NCI-H510A treated with DMSO at 0.1 percent for 48 hours (cell line): ENCODE measurements at regions not wholly inside any gene's neighbourhood (a gene's known extent, or its start where the extent isn't known, plus 50 kb on each side); places are given as distances from the start of the nearest gene placed in this dataset.
"Not testable (repeated sequence)": the region's sequence is repeated elsewhere in the genome, so short reads cannot be mapped to it uniquely, and the experiment has no call there.

ENCODE experiments used
- DNase-seq: peaks from one replicate; lab custom pipeline; 2025; lab: John Stamatoyannopoulos, UW

DNA sequence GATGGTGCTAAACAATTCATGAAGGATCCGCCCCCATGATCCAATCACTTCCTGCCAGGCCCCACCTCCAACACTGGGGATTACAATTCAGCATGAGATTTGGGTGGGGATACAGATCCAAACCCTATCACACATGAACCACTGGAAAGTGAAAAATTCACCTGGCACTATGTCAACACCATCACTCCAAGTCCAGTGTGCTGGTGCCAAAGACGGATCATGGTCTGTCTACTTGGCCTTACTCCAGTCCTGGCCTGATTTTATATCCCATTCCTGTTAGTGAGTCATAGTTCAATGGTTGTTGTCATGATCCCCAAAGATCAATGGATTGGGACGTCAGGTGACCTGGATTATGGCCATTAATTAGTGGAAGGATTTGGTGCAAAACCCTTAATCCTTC is 147.4 kb upstream of the RPS23 start:
- DNase-seq: no peak

- no peak for DNase-seq
These were observed 146.1 kb upstream of the RPS23 start for GRCh38 chr5:82424211-82424610.

- DNase-seq: no peak
These were observed 144.6 kb upstream of the RPS23 start for GRCh38 chr5:82422751-82423181.

DNA sequence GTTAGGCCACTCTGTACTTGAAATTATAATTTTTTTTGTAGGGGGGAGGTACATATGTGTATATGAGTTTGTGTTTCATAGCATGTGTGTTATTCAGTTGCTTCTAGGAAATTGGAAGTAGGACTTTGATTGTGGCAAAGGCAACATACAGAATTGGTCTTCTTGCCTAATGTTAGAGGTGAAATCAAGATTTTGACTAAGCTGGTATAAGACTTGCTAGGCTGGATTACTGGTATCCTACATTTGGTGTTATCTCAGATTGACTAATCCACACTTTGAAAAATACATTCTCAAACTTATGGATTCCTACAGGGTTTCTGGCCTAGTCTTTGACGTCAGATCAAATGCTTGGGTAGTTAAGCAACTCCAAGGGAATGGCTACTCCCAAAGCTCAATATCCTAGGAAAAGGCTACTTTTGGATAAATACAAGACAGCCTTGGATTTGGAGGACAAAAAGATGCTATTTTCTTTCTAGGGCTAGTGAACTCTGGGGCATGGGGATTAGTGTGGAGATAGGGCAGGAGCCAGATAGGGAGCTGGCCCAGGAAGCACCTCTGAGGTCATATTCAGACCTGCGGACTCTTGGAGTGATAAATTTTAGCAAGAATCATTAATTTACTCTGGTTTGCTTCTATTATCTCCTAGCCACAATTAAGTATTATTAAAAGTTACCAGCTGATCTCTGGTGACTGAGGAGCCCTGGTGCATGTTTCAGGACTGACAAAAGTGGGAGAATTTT is 144.0 kb upstream of the RPS23 start:
- no peak for DNase-seq

GRCh38 chr5:82421119-82421518 is 143.0 kb upstream of the RPS23 start:
- no peak for DNase-seq

DNA sequence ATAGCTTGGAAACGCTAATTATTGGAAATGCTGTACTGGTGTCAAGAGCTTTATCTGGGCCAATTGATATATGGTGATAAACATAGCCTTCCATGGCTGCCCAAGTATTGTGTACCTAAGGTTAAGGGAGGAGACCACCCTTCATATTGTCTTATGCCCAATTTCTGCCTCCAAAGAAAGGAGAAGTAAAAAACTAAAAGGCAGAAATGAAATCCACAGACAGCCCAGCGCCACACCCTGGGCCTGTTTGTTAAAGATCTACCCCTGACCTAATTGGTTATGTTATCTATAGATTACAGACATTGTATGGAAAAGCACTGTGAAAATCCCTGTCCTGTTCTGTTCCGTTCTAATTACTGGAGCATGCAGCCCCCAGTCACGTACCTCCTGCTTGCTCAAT is 142.4 kb upstream of the RPS23 start:
- DNase-seq: not testable (repeated sequence)

GRCh38 chr5:82419559-82420332 is 141.6 kb upstream of the RPS23 start:
- DNase-seq: no peak

DNA sequence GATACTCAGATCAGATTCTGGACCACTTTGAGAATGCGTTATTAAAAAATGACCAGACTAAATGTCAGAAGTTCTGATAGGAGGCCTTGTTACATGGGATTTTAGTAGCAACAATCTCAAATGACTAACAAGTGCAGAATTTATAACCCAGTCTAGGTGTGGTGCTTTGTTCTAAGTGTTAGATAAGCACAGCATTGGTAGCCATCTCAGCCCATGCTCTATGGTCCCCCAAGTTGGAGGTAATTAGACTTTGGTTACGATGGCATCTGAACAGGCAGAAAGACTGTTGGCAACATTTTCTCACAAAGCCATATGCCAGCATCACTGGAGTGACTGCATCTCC is 140.4 kb upstream of the RPS23 start:
- no peak for DNase-seq

GRCh38 chr5:82417776-82418607 is 139.8 kb upstream of the RPS23 start:
- DNase-seq: no peak

GRCh38 chr5:82416512-82416911 is 138.4 kb upstream of the RPS23 start:
- no peak for DNase-seq

DNA sequence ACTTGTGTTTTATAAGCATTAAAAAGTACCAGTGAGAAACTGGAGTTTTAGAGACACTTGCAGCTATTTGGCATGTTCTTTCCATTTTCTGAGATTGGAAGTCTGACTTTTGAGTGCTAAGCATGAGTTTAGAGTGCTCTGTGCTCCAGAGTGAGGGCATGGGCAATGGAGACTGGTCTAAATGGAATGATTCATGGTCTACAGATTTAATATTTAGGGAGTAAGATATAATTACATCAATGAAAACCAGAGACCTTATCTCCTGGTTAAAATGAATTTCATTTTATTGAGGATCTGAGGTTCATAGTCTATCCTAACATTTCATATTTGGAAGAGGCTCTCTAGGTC is 135.9 kb upstream of the RPS23 start:
- no peak for DNase-seq

- no peak for DNase-seq
These were observed 135.3 kb upstream of the RPS23 start for GRCh38 chr5:82413302-82414040.

DNA sequence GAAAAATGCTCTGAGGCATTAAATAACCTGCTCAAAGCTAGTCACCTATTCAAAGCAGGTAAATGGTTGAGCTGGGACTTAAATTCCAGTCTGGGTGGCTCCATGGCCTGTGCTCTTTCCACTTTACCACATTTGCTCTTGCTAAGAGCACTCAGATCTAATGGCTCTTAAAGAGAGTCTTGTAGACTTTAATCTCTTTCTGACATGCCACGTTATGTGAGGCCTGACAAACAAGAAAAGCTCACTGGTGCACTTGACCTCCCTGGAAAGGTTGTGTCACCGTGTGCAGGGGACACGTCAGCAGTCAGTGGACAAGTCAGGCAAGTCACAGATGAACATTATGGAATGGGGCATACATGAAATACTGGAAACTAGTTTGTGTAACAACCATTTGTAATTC is 129.9 kb upstream of the RPS23 start:
- DNase-seq: peak; percentile 28

GRCh38 chr5:82406205-82406773 is 128.1 kb upstream of the RPS23 start:
- no peak for DNase-seq

DNA sequence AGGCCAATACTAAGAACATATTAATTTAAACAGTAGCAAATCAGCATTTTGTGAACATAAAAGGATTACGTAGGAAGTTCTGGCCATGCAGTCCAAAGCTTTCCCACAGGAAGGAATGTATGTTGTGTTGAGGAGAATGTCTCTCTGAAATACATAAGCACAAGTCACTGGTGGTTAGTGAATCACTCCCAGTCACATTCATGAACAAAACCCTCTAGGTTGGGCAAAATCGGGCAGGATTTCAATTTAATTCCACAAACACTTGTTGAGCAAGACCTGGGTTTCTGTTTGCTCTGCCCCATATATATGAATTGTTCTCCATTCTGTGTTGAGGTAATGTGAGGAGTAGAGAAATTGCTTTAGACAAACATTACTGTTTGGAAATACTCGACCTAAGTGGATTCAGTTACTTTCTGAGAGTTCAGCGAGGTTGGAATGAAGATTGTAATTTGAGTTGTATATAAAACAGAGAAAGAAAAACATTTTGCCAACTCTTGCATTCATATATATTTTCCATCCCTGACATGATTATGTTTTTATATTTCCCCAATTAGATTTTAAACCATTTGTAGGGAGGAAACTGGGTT is 127.6 kb upstream of the RPS23 start:
- DNase-seq: peak; percentile 38

DNA sequence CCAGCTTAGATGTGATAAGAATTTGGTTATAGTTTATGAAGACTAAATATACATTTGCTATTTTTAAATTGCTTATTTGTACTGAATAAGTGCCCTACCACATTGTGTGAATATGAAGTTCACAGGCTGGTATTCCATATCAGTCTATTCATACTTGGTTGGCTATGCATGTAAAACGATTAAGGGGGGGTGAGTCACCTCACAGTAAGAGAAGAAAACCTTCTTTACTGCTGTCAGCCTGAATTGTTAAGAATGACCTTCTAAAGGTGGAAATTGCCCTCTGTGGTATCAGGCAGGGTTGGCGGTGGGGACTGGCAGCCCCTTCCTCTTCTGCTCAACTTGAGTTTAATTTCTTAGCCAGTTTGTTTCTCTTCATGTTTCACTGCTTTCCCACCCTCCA is 127.0 kb upstream of the RPS23 start:
- DNase-seq: no peak

GRCh38 chr5:82404382-82404945 is 126.3 kb upstream of the RPS23 start:
- no peak for DNase-seq

- DNase-seq: no peak
These were observed 125.6 kb upstream of the RPS23 start for GRCh38 chr5:82403724-82404123.

DNA sequence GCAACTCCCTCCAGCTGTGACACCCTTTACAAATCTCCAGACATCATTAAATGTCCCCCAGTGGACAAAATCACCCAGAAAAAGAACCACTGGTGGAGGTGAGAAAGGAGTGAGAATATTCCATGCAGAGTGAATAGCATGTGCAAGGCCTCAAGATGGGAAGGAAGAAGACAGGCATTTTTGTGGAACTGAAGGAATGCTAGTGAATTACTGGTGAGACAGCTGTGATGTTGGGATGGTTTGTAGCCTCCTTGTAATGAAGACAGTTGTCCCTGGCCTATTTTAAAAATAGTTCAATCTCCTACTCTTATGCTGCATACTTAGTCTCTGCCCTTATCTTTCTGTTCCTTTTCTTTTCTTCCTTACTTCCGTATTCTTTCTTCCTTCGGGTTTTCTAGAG is 124.9 kb upstream of the RPS23 start:
- no peak for DNase-seq

GRCh38 chr5:82399111-82399510 is 121.0 kb upstream of the RPS23 start:
- DNase-seq: no peak

GRCh38 chr5:82397741-82398320 is 119.7 kb upstream of the RPS23 start:
- DNase-seq: no peak
